ENCODE measurements at regions not wholly inside any gene's neighbourhood (a gene's known extent, or its start where the extent isn't known, plus 50 kb on each side); places are given as distances from the start of the nearest gene placed in this dataset.
"Not testable (repeated sequence)": the region's sequence is repeated elsewhere in the genome, so short reads cannot be mapped to it uniquely, and the experiment has no call there.

DNA sequence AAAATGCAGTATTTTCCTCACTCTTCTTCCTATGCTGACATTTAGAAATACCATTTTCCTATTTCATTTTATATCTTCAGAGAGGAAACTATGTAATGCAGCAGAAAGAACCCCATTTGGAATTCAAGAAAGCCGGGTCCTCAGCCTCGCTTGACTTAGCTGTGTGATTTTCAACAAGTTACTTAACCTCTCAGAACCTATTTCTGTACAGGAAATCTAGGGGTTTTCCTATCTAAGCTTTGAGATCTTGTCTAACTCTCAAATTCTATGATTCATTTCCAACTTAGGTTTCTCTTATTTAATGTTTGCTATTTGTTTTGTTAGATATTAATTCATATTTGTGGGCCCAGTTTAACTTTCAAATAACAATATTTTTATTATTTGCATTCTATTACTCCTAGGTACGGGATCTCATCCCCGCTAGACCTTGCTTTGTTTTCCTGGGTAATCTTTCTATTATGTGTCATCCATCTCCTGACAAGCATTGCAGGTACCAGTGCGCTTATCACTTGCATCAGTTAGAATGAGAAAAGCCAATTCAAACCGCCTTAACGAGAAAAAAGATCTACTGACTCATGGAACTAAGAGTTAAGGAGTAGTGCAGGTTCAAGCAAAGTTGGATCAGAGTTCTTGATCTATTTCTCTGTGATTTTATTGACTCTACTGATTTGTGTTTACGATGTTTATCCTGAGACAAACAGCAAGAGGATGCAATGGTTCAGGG lies 70.6 kb upstream of the BHLHE40 start:
- no peak overlapping the region for H3K4me3 ChIP-seq
- no peak for TF ChIP-seq POLR2A (IDR thresholded peaks at IDR 0.05)
- TF ChIP-seq, protein P1, sequence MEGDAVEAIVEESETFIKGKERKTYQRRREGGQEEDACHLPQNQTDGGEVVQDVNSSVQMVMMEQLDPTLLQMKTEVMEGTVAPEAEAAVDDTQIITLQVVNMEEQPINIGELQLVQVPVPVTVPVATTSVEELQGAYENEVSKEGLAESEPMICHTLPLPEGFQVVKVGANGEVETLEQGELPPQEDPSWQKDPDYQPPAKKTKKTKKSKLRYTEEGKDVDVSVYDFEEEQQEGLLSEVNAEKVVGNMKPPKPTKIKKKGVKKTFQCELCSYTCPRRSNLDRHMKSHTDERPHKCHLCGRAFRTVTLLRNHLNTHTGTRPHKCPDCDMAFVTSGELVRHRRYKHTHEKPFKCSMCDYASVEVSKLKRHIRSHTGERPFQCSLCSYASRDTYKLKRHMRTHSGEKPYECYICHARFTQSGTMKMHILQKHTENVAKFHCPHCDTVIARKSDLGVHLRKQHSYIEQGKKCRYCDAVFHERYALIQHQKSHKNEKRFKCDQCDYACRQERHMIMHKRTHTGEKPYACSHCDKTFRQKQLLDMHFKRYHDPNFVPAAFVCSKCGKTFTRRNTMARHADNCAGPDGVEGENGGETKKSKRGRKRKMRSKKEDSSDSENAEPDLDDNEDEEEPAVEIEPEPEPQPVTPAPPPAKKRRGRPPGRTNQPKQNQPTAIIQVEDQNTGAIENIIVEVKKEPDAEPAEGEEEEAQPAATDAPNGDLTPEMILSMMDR (IDR thresholded peaks at IDR 0.05): no peak
- intact Hi-C loops (cut with DNase I; ENCODE audit: low total_unique reads): no loop called here

DNA sequence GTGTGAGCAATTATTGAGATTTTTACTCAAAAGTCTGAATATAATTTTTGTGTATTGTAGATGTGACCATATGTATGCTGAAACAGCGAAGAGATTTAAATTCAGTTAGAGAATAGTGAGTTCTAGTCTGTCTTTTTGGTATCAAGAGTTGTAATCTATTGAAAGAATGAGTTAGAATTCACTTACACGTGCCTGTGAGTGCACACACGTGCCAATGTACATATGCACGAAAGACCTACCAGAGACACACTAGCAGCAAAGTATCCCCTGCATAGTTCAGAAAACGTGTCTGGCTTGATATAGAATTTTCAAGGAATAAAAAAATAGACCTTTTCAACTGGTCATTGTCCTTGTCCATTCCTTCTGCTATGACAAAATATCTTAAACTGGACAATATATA lies 64.8 kb upstream of the BHLHE40 start:
- no peaks in the 10 kb centered on the region for H3K27me3 ChIP-seq
- DNase-seq: no peak
- no peak overlapping the region for H3K4me3 ChIP-seq
- no peaks in the 10 kb centered on the region for H3K36me3 ChIP-seq
- intact Hi-C loops (cut with DNase I; ENCODE audit: low total_unique reads): no loop called here
- TF ChIP-seq, protein P1 (IDR thresholded peaks at IDR 0.05): no peak
- TF ChIP-seq POLR2A (IDR thresholded peaks at IDR 0.05): no peak
- H3K27ac ChIP-seq: no peak overlapping the region
- H3K9me3 ChIP-seq: no peaks in the 10 kb centered on the region
- H3K4me1 ChIP-seq: no peaks in the 10 kb centered on the region

More for the DNA sequence above, 70.6 kb upstream of the BHLHE40 start:
- peaks cover 0 to 5% of the 10 kb centered on the region in 2 donors for H3K4me1 ChIP-seq
- DNase-seq: no peak
- no peaks in the 10 kb centered on the region for H3K9me3 ChIP-seq
- no peak overlapping the region for H3K27ac ChIP-seq
- H3K27me3 ChIP-seq: no peaks in the 10 kb centered on the region
- H3K36me3 ChIP-seq: no peaks in the 10 kb centered on the region

DNA sequence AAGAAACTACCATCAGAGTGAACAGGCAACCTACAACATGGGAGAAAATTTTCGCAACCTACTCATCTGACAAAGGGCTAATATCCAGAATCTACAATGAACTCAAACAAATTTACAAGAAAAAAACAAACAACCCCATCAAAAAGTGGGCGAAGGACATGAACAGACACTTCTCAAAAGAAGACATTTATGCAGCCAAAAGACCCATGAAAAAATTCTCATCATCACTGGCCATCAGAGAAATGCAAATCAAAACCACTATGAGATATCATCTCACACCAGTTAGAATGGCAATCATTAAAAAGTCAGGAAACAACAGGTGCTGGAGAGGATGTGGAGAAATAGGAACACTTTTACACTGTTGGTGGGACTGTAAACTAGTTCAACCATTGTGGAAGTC lies 57.6 kb upstream of the BHLHE40 start:
- H3K4me3 ChIP-seq; intact Hi-C loops (cut with DNase I; ENCODE audit: low total_unique reads); H3K9me3 ChIP-seq: not testable (repeated sequence)

DNA sequence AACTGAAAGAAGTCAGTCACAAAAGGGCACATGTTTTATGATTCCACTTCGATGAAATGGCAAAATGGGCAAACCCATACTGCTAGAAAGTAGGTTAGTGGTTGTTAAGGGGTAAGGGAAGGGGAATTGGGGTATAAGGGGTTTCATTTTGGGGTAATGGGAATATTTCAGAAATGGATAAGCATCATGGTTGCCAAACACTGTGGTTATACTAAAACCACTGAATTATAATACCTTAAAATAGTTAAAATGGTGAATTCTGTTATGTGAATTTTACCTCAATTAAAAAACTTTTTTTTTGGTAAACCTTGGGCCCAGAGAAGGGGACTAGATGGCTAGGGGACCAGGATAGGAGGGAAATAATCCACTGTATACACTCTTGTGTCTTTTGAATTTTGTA lies 52.3 kb upstream of the BHLHE40 start:
- Histone ChIP-seq H3K9me3 (no peaks in the 10 kb centered on the region), H3K27ac (no peak overlapping the region), H3K27me3 (no peaks in the 10 kb centered on the region), H3K36me3 (no peaks in the 10 kb centered on the region), H3K4me3 (no peak overlapping the region), H3K4me1 (no peaks in the 10 kb centered on the region)
- intact Hi-C loops (cut with DNase I; ENCODE audit: low total_unique reads): no loop called here
- DNase-seq: no peak
- TF ChIP-seq, protein P1 (IDR thresholded peaks at IDR 0.05): no peak
- TF ChIP-seq POLR2A (IDR thresholded peaks at IDR 0.05): no peak

More for the DNA sequence above, 57.6 kb upstream of the BHLHE40 start:
- not testable (repeated sequence) for H3K4me1 ChIP-seq, H3K27ac ChIP-seq, DNase-seq, H3K36me3 ChIP-seq, H3K27me3 ChIP-seq

DNA sequence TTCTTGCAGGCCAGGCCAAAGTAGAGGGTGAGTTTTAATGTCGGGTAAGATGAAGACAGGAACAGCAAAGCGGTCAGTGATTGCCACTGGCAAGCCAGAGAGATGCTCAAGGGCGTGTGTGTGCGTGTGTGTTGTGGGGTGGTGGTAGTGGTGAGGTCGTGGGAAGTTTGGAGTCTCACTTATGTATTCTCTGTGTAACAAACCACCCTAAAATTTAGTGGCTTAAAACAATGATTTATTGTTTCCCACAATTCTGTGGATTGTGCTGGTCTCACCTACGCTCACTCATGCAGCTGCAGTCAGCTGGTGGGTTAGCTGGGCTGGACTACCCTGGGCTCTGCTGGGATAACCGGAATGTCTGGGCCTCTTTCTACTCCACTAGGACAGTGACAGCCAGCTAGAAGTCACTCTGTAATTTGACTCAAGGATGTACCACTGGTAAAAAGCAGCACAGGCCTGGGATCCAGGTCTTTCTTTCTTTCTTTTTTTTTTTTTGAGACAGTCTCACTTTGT lies 50.9 kb upstream of the BHLHE40 start:
- no peaks in the 10 kb centered on the region for H3K9me3 ChIP-seq

More for the DNA sequence above, 50.9 kb upstream of the BHLHE40 start:
- H3K4me1 ChIP-seq: no peaks in the 10 kb centered on the region
- intact Hi-C loops (cut with DNase I; ENCODE audit: low total_unique reads): no loop called here
- H3K4me3 ChIP-seq: no peak overlapping the region
- no peak overlapping the region for H3K27ac ChIP-seq
- no peaks in the 10 kb centered on the region for H3K36me3 ChIP-seq
- no peak for TF ChIP-seq POLR2A (IDR thresholded peaks at IDR 0.05)
- TF ChIP-seq, protein P1 (IDR thresholded peaks at IDR 0.05): no peak
- no peak for DNase-seq
- no peaks in the 10 kb centered on the region for H3K27me3 ChIP-seq
